Lower leg skin (tissue), 3 donors: ENCODE measurements at regions not wholly inside any gene's neighbourhood (a gene's known extent, or its start where the extent isn't known, plus 50 kb on each side); places are given as distances from the start of the nearest gene placed in this dataset.

Experiments
- POLR2A ChIP-seq, 2 donors: fragments of 450-650 bp; IDR thresholded peaks; one replicate each; pipeline ENCODE4 v1.6.1; 2016 to 2017; ENCODE audit warnings: antibody characterized with exemption in 2 of 2, mild to moderate bottlenecking in 1 of 2, moderate library complexity in 1 of 2
- TF ChIP-seq, protein P1 (sequence below), 3 donors: fragments of 450-650 bp; IDR thresholded peaks; one replicate each; pipeline ENCODE4 v1.5.1; 2016; ENCODE audit warnings: antibody characterized with exemption in 3 of 3, mild to moderate bottlenecking in 3 of 3, moderate library complexity in 2 of 3

GRCh38 chr2:14336759-14337382, 295.6 kb upstream of the LRATD1 start:
- TF ChIP-seq, protein P1, sequence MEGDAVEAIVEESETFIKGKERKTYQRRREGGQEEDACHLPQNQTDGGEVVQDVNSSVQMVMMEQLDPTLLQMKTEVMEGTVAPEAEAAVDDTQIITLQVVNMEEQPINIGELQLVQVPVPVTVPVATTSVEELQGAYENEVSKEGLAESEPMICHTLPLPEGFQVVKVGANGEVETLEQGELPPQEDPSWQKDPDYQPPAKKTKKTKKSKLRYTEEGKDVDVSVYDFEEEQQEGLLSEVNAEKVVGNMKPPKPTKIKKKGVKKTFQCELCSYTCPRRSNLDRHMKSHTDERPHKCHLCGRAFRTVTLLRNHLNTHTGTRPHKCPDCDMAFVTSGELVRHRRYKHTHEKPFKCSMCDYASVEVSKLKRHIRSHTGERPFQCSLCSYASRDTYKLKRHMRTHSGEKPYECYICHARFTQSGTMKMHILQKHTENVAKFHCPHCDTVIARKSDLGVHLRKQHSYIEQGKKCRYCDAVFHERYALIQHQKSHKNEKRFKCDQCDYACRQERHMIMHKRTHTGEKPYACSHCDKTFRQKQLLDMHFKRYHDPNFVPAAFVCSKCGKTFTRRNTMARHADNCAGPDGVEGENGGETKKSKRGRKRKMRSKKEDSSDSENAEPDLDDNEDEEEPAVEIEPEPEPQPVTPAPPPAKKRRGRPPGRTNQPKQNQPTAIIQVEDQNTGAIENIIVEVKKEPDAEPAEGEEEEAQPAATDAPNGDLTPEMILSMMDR (IDR thresholded peaks at IDR 0.05), result no peak
- TF ChIP-seq POLR2A (IDR thresholded peaks at IDR 0.05), result no peak
